CD14-positive monocyte (primary cell): ENCODE measurements at regions not wholly inside any gene's neighbourhood (a gene's known extent, or its start where the extent isn't known, plus 50 kb on each side); places are given as distances from the start of the nearest gene placed in this dataset.

ENCODE experiments used
- DNase-seq, 3 donors: peaks; one replicate each; pipeline ENCODE4 v3.0.0-alpha.2; 2011 to 2022
- H2AFZ ChIP-seq: 2 replicates; pipeline ENCODE4 v1.6.0; 2012; ENCODE audit warnings: mild to moderate bottlenecking, low read depth, low read length, inconsistent platforms; ENCODE audit not compliant: insufficient read depth, poor library complexity, severe bottlenecking
- H3K27ac ChIP-seq, 2 donors: 1 replicate in 1 of 2; 2 replicates in 1 of 2; pipeline ENCODE4 v1.5.1; 2012 to 2013; ENCODE audit warnings: low read length in 2 of 2, control low read depth in 1 of 2, inconsistent platforms in 1 of 2, low read depth in 1 of 2, mild to moderate bottlenecking in 1 of 2
- H3K27me3 ChIP-seq, 2 donors: one replicate each; pipeline versions ENCODE4 v1.6.0 to v1.6.1; 2011 to 2013; ENCODE audit warnings: low read length in 2 of 2; ENCODE audit not compliant: control insufficient read depth in 2 of 2, insufficient read depth in 2 of 2
- H3K36me3 ChIP-seq, 2 donors: replicated peaks in 1 of 2; 1 replicate in 1 of 2; 2 replicates in 1 of 2; pipeline versions ENCODE4 v1.5.1 to v1.6.1; 2012 to 2013; ENCODE audit warnings: low read length in 2 of 2, control low read depth in 1 of 2, inconsistent platforms in 1 of 2, mild to moderate bottlenecking in 1 of 2; ENCODE audit not compliant: insufficient read depth in 2 of 2, control insufficient read depth in 1 of 2
- H3K4me1 ChIP-seq, 2 donors: 1 replicate in 1 of 2; 2 replicates in 1 of 2; pipeline versions ENCODE4 v1.5.1 to v1.6.1; 2012 to 2013; ENCODE audit warnings: low read length in 2 of 2, control low read depth in 1 of 2, inconsistent platforms in 1 of 2, mild to moderate bottlenecking in 1 of 2, moderate library complexity in 1 of 2; ENCODE audit not compliant: insufficient read depth in 2 of 2, control insufficient read depth in 1 of 2
- H3K4me2 ChIP-seq: replicated peaks from 2 replicates; pipeline ENCODE3; 2012; ENCODE audit warnings: low read length, moderate library complexity, mild to moderate bottlenecking; ENCODE audit not compliant: poor library complexity, severe bottlenecking; ENCODE audit errors: extremely low read depth
- H3K4me3 ChIP-seq, 3 experiments: fragments of 200-600 bp in 1 of 3; sonication (generic) in 1 of 3; replicated peaks in 1 of 3; 1 replicate in 2 of 3; 2 replicates in 1 of 3; pipeline ENCODE4 v1.5.1; 2011 to 2013; ENCODE audit warnings: low read length in 3 of 3, mild to moderate bottlenecking in 3 of 3, control low read depth in 2 of 3, low read depth in 2 of 3, inconsistent platforms in 1 of 3, moderate library complexity in 1 of 3
- H3K79me2 ChIP-seq: 2 replicates; pipeline ENCODE4 v1.6.0; 2012; ENCODE audit warnings: mild to moderate bottlenecking, control low read depth, inconsistent platforms, low read length, moderate library complexity; ENCODE audit not compliant: insufficient read depth
- H3K9ac ChIP-seq: 2 replicates; pipeline ENCODE4 v1.6.0; 2017; ENCODE audit warnings: low read length, mild to moderate bottlenecking; ENCODE audit not compliant: insufficient read depth, poor library complexity, severe bottlenecking
- H3K9me3 ChIP-seq, 2 donors: replicated peaks in 1 of 2; 1 replicate in 1 of 2; 2 replicates in 1 of 2; pipeline versions ENCODE4 v1.5.1 to v1.6.1; 2012 to 2013; ENCODE audit warnings: low read length in 2 of 2, control low read depth in 1 of 2; ENCODE audit not compliant: control insufficient read depth in 1 of 2, insufficient read depth in 1 of 2
- H4K20me1 ChIP-seq: 2 replicates; pipeline ENCODE4 v1.6.0; 2012; ENCODE audit warnings: mild to moderate bottlenecking, low read length, control low read depth, moderate library complexity; ENCODE audit not compliant: insufficient read depth
- H3K27ac Mint-ChIP-seq, 7 donors: one replicate each; pipeline ENCODE4 v1.8.0; 2020; ENCODE audit warnings: mild to moderate bottlenecking in 7 of 7, mixed read lengths in 7 of 7, moderate library complexity in 6 of 7, inconsistent platforms in 2 of 7
- H3K27me3 Mint-ChIP-seq, 3 donors: one replicate each; pipeline ENCODE4 v1.8.0; 2021 to 2022; ENCODE audit warnings: low read depth in 3 of 3, mild to moderate bottlenecking in 3 of 3, mixed read lengths in 3 of 3, moderate library complexity in 3 of 3, inconsistent platforms in 1 of 3
- H3K36me3 Mint-ChIP-seq, 2 donors: one replicate each; pipeline ENCODE4 v1.8.0; 2020; ENCODE audit warnings: mixed read lengths in 2 of 2, inconsistent platforms in 1 of 2, mild to moderate bottlenecking in 1 of 2
- H3K4me1 Mint-ChIP-seq: one replicate; pipeline ENCODE4 v1.8.0; 2020; ENCODE audit warnings: mild to moderate bottlenecking, mixed read lengths
- H3K4me3 Mint-ChIP-seq, 2 donors: one replicate each; pipeline ENCODE4 v1.8.0; 2020; ENCODE audit warnings: mild to moderate bottlenecking in 2 of 2, mixed read lengths in 2 of 2, moderate library complexity in 1 of 2
- H3K9me3 Mint-ChIP-seq, 7 donors: one replicate each; pipeline ENCODE4 v1.8.0; 2020 to 2022; ENCODE audit warnings: mixed read lengths in 7 of 7, mild to moderate bottlenecking in 6 of 7, moderate library complexity in 6 of 7, inconsistent platforms in 2 of 7
- WGBS: methylation state at CpG from one replicate; pipeline ENCODE4 v1.1.5; 2013; ENCODE audit warnings: missing lambda C conversion rate; ENCODE audit not compliant: insufficient coverage; 5-methylcytosine and 5-hydroxymethylcytosine counted together
- intact Hi-C, 2 donors: fragments of 100-400 bp; cut with micrococcal nuclease; formaldehyde crosslinking; loops; one replicate each; pipeline versions ENCODE4 v1.15.0 to v1.15.1; 2023
- TF ChIP-seq, protein P1 (sequence below): fragments of 200-600 bp; IDR thresholded peaks from one replicate; pipeline ENCODE4 v1.8.0; 2022; ENCODE audit warnings: antibody characterized with exemption, mild to moderate bottlenecking

DNA sequence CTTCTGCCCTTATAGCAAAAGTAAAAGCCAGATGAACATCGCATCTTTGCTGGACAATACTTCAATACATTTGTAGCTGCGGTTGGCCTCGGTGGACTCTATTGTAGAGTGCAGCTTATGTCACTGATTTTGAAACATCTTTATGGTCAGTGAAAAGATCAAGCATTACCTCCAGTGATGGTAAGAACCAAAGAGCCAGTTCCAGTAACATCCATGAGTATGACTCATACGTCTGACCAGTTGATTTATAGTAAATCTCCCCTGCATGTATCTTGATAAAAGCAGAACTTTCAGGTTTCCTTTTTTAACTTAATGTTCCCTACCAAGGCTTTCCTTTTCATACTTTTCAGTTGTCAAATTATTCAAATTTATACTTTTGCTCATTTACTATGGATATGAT is 119.2 kb upstream of the HNRNPA3 start:
- no peaks in the 10 kb centered on the region for H4K20me1 ChIP-seq
- H3K36me3 Mint-ChIP-seq: no peaks in the 10 kb centered on the region
- no peak overlapping the region for H3K4me3 ChIP-seq
- H3K9me3 Mint-ChIP-seq: peaks cover 0 to 6% (median 0%) of the 10 kb centered on the region in 7 donors
- 94% methylated on average over 3 of the region's 4 CpGs for WGBS
- H3K4me1 ChIP-seq: no peaks in the 10 kb centered on the region
- intact Hi-C loops: no loop called here
- H3K4me2 ChIP-seq: no peak overlapping the region
- no peaks in the 10 kb centered on the region for H3K36me3 ChIP-seq
- H3K9me3 ChIP-seq: no peaks in the 10 kb centered on the region
- H3K79me2 ChIP-seq: no peaks in the 10 kb centered on the region
- H3K27me3 Mint-ChIP-seq: peaks cover 0 to 2% (median 0%) of the 10 kb centered on the region in 3 donors
- H3K27ac ChIP-seq: no peak overlapping the region
- H3K4me1 Mint-ChIP-seq: no peaks in the 10 kb centered on the region
- no peak overlapping the region for H2AFZ ChIP-seq
- TF ChIP-seq, protein P1, sequence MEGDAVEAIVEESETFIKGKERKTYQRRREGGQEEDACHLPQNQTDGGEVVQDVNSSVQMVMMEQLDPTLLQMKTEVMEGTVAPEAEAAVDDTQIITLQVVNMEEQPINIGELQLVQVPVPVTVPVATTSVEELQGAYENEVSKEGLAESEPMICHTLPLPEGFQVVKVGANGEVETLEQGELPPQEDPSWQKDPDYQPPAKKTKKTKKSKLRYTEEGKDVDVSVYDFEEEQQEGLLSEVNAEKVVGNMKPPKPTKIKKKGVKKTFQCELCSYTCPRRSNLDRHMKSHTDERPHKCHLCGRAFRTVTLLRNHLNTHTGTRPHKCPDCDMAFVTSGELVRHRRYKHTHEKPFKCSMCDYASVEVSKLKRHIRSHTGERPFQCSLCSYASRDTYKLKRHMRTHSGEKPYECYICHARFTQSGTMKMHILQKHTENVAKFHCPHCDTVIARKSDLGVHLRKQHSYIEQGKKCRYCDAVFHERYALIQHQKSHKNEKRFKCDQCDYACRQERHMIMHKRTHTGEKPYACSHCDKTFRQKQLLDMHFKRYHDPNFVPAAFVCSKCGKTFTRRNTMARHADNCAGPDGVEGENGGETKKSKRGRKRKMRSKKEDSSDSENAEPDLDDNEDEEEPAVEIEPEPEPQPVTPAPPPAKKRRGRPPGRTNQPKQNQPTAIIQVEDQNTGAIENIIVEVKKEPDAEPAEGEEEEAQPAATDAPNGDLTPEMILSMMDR: no peak
- no peak overlapping the region for H3K4me3 Mint-ChIP-seq
- H3K27me3 ChIP-seq: no peaks in the 10 kb centered on the region
- DNase-seq: no peak
- no peak overlapping the region for H3K27ac Mint-ChIP-seq
- H3K9ac ChIP-seq: no peak overlapping the region

DNA sequence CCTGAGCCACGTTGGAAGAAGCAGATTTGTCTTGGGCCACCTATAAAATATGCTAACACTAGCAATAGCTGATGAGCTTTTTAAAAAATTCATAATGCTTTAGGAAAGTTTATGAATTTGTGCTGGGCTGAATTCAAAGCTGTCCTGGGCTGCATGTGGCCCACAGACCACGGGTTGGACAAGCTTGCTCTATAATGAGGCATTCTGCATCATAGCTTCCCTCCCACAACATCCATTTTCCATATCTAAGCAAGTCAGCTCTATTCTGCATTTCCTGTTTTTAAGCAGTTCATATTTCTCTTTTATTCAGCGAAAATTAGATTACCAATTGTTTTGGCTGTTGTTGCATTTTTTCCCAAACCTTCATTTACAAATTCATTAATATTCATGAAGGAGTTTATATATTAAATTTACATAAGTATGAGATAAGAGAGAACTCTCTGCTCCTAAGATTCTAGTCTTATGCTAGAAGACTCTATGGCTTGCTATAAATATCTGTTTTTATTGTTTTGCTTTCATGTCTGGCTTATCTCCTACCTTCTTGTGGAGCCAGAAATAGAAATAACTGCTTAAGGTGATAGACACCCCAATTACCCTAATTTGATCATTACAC is 114.5 kb upstream of the HNRNPA3 start:
- DNase-seq: no peak

More for the DNA sequence above, 114.5 kb upstream of the HNRNPA3 start:
- H3K9me3 Mint-ChIP-seq: peaks cover 0 to 10% (median 5%) of the 10 kb centered on the region in 7 donors
- TF ChIP-seq, protein P1: no peak
- Histone ChIP-seq H3K36me3 (no peaks in the 10 kb centered on the region), H3K4me3 (no peak overlapping the region), H3K4me1 (no peaks in the 10 kb centered on the region), H3K27me3 (no peaks in the 10 kb centered on the region), H3K9me3 (no peaks in the 10 kb centered on the region), H2AFZ (no peak overlapping the region), H3K27ac (no peak overlapping the region), H4K20me1 (no peaks in the 10 kb centered on the region), H3K9ac (no peak overlapping the region), H3K4me2 (no peak overlapping the region), H3K79me2 (no peaks in the 10 kb centered on the region)
- H3K4me1 Mint-ChIP-seq: no peaks in the 10 kb centered on the region
- no peak overlapping the region for H3K4me3 Mint-ChIP-seq
- no peak overlapping the region for H3K27ac Mint-ChIP-seq
- peaks cover 0 to 2% (median 0%) of the 10 kb centered on the region in 3 donors for H3K27me3 Mint-ChIP-seq
- no CpG with 5 or more reads among the region's 3 CpGs for WGBS
- intact Hi-C loops: no loop called here
- no peaks in the 10 kb centered on the region for H3K36me3 Mint-ChIP-seq
